GM12878 (cell line): ENCODE measurements at regions not wholly inside any gene's neighbourhood (a gene's known extent, or its start where the extent isn't known, plus 50 kb on each side); places are given as distances from the start of the nearest gene placed in this dataset.

ENCODE experiments used
- ATAC-seq: fragments of 200-7000 bp; cut with Tn5 transposase; 3 replicates; pipeline ENCODE4 v1.9.1; 2020; ENCODE audit warnings: mild to moderate bottlenecking, moderate library complexity
- BruUV-seq: library from RNA; stranded (reverse); fragments of 400-500 nt; replicated peaks from 2 replicates; lab custom pipeline; 2021; lab: Mats Ljungman, UMichigan
- CTCF ChIA-PET: fragments of 300-600 bp; sonication (Branson Sonifier 250); formaldehyde crosslinking; extraction: SDS; loops from one replicate; lab custom pipeline; 2021; ENCODE audit warnings: inconsistent platforms; lab: Yijun Ruan, JAX
- POLR2A ChIA-PET: fragments of 350-600 bp; formaldehyde crosslinking; extraction: SDS; loops from one replicate; lab custom pipeline; 2021; ENCODE audit warnings: inconsistent platforms; lab: Charles Lee
- RAD21 ChIA-PET: fragments of 300-600 bp; sonication (Branson Sonifier 250); formaldehyde crosslinking; loops from one replicate; lab custom pipeline; 2023; ENCODE audit warnings: antibody characterized with exemption; ENCODE audit not compliant: unreplicated experiment; lab: Charles Lee
- SMC1A ChIA-PET: fragments of 300-600 bp; sonication (Branson Sonifier 250); formaldehyde crosslinking; loops from one replicate; lab custom pipeline; 2023; ENCODE audit not compliant: unreplicated experiment, uncharacterized antibody; lab: Charles Lee
- DNase-seq: peaks from one replicate; pipeline ENCODE4 v3.0.0-alpha.2; 2011; ENCODE audit warnings: low read depth, low spot score
- FAIRE-seq: peaks from 3 replicates; lab custom pipeline; 2011; peaks lifted over from hg19 to GRCh38; lab: Jason Lieb, UNC
- H2AFZ ChIP-seq: 2 replicates; pipeline ENCODE4 v1.6.0; 2011; ENCODE audit warnings: low read depth, low read length, control low read depth; ENCODE audit not compliant: control insufficient read depth
- H3K27ac ChIP-seq: 2 replicates; pipeline ENCODE4 v1.5.1; 2011; ENCODE audit warnings: control low read depth; ENCODE audit not compliant: control insufficient read depth, insufficient read depth
- H3K27me3 ChIP-seq, 2 experiments: replicated peaks in 1 of 2; 2 replicates each; pipeline versions ENCODE4 v1.6.0 to v1.6.1; 2011; ENCODE audit warnings: low read length in 1 of 2; ENCODE audit not compliant: control insufficient read depth in 2 of 2, insufficient read depth in 2 of 2
- H3K36me3 ChIP-seq, 2 experiments: 2 replicates each; pipeline ENCODE4 v1.5.1; 2011; ENCODE audit warnings: low read length in 1 of 2; ENCODE audit not compliant: control insufficient read depth in 2 of 2, insufficient read depth in 2 of 2
- H3K4me1 ChIP-seq: 2 replicates; pipeline ENCODE4 v1.6.1; 2011; ENCODE audit warnings: mild to moderate bottlenecking, low read length, moderate library complexity, mixed read lengths; ENCODE audit not compliant: control insufficient read depth, insufficient read depth
- H3K4me2 ChIP-seq: 2 replicates; pipeline ENCODE4 v1.6.0; 2011; ENCODE audit warnings: control low read depth; ENCODE audit not compliant: control insufficient read depth, insufficient read depth
- H3K4me3 ChIP-seq: fragments of 200-600 bp; sonication (generic); 2 replicates; pipeline ENCODE4 v1.5.1; 2016
- H3K79me2 ChIP-seq: 2 replicates; pipeline ENCODE4 v1.6.0; 2011; ENCODE audit warnings: low read length; ENCODE audit not compliant: control insufficient read depth, insufficient read depth
- H3K9ac ChIP-seq: 2 replicates; pipeline ENCODE4 v1.8.0; 2011; ENCODE audit warnings: low read length, control low read depth, mixed read lengths; ENCODE audit not compliant: control insufficient read depth, insufficient read depth
- H3K9me3 ChIP-seq: replicated peaks from 3 replicates; pipeline ENCODE4 v1.5.1; 2011; ENCODE audit warnings: mild to moderate bottlenecking, low read length; ENCODE audit not compliant: control insufficient read depth, insufficient read depth
- H4K20me1 ChIP-seq: 2 replicates; pipeline ENCODE4 v1.6.0; 2011; ENCODE audit not compliant: control insufficient read depth, insufficient read depth
- BHLHE40 ChIP-seq, 2 experiments: fragments of 450-650 bp in 1 of 2; IDR thresholded peaks; 2 replicates each; pipeline ENCODE4 v1.6.1; 2011 to 2017; ENCODE audit warnings: low read depth in 2 of 2, borderline replicate concordance in 1 of 2, improper control_type of control experiment in 1 of 2, low read length in 1 of 2, mild to moderate bottlenecking in 1 of 2
- EP300 ChIP-seq, 2 experiments: fragments of 150-350 bp in 1 of 2; IDR thresholded peaks; 2 replicates each; pipeline ENCODE4 v1.6.1; 2011 to 2012; ENCODE audit warnings: low read depth in 2 of 2, low read length in 2 of 2, borderline replicate concordance in 1 of 2, improper control_type of control experiment in 1 of 2, inconsistent platforms in 1 of 2; ENCODE audit not compliant: control insufficient read depth in 1 of 2
- HDAC6 ChIP-seq: fragments of 200-600 bp; sonication (generic); IDR thresholded peaks from one replicate; pipeline ENCODE4 v1.8.0; 2017; ENCODE audit warnings: antibody characterized with exemption; ENCODE audit not compliant: unreplicated experiment
- NFIC ChIP-seq: IDR thresholded peaks from 2 replicates; pipeline ENCODE4 v1.6.1; 2012; ENCODE audit warnings: low read depth, mild to moderate bottlenecking, inconsistent platforms, low read length, moderate library complexity
- NFXL1 ChIP-seq: fragments of 450-650 bp; IDR thresholded peaks from 2 replicates; pipeline ENCODE4 v1.6.1; 2017; ENCODE audit warnings: antibody characterized with exemption, mild to moderate bottlenecking, borderline replicate concordance
- NKRF ChIP-seq: fragments of 450-650 bp; conservative IDR thresholded peaks from 2 replicates; pipeline ENCODE4 v1.6.1; 2017; ENCODE audit warnings: mild to moderate bottlenecking, moderate library complexity
- POLR2AphosphoS2 ChIP-seq: IDR thresholded peaks from 2 replicates; pipeline ENCODE4 v1.6.1; 2011; ENCODE audit warnings: low read depth, mild to moderate bottlenecking, low read length, improper control_type of control experiment, moderate library complexity
- RBBP5 ChIP-seq: fragments of 200-600 bp; sonication (generic); conservative IDR thresholded peaks from 2 replicates; pipeline ENCODE4 v1.6.1; 2016
- SKIL ChIP-seq: fragments of 450-650 bp; IDR thresholded peaks from 2 replicates; pipeline ENCODE4 v1.6.1; 2017; ENCODE audit warnings: mild to moderate bottlenecking, low read depth, inconsistent platforms; ENCODE audit not compliant: poor library complexity, severe bottlenecking
- SMC3 ChIP-seq: IDR thresholded peaks from 2 replicates; pipeline ENCODE4 v1.6.1; 2011; ENCODE audit warnings: low read length, improper control_type of control experiment, borderline replicate concordance
- WRNIP1 ChIP-seq: IDR thresholded peaks from 2 replicates; pipeline ENCODE4 v1.6.1; 2011; ENCODE audit warnings: low read depth, low read length, improper control_type of control experiment, borderline replicate concordance
- YY1 ChIP-seq: IDR thresholded peaks from 2 replicates; pipeline ENCODE4 v1.6.1; 2011; ENCODE audit warnings: low read depth, mild to moderate bottlenecking, low read length
- ZNF207 ChIP-seq: fragments of 450-650 bp; IDR thresholded peaks from 2 replicates; pipeline ENCODE4 v1.6.1; 2014; ENCODE audit warnings: antibody characterized with exemption, mild to moderate bottlenecking, borderline replicate concordance
- ZNF217 ChIP-seq: fragments of 450-650 bp; IDR thresholded peaks from 2 replicates; pipeline ENCODE4 v1.6.1; 2017; ENCODE audit warnings: antibody characterized with exemption, mild to moderate bottlenecking
- ZNF24 ChIP-seq: fragments of 450-650 bp; IDR thresholded peaks from 2 replicates; pipeline ENCODE4 v1.6.1; 2017; ENCODE audit warnings: antibody characterized with exemption, mild to moderate bottlenecking
- ZNF622 ChIP-seq: fragments of 450-650 bp; IDR thresholded peaks from 2 replicates; pipeline ENCODE4 v1.6.1; 2017; ENCODE audit warnings: mild to moderate bottlenecking, inconsistent platforms
- ZSCAN29 ChIP-seq: fragments of 450-650 bp; IDR thresholded peaks from 2 replicates; pipeline ENCODE4 v1.6.1; 2017; ENCODE audit warnings: mild to moderate bottlenecking, moderate library complexity
- WGBS: methylation state at CpG from one replicate; pipeline ENCODE4 v1.1.6; 2016; ENCODE audit warnings: low lambda C conversion rate; ENCODE audit not compliant: insufficient replicate concordance, insufficient coverage; ENCODE audit errors: missing lambda C conversion rate; 5-methylcytosine and 5-hydroxymethylcytosine counted together
- in situ Hi-C: fragments of 300-500 bp; cut with MboI; formaldehyde crosslinking; loops from 9 replicates; pipeline ENCODE4 v1.14.3; 2018; ENCODE audit warnings: mixed read lengths
- intact Hi-C: fragments of 100-400 bp; cut with micrococcal nuclease; formaldehyde crosslinking; loops from one replicate; pipeline ENCODE4 v1.14.2; 2022; ENCODE audit not compliant: unreplicated experiment

GRCh38 chr18:68362907-68363306, 352.0 kb downstream of the TMX3 start (continued):
- TF ChIP-seq SKIL: no peak

- no peak overlapping the region for H3K4me2 ChIP-seq
- no peaks in the 10 kb centered on the region for H3K9me3 ChIP-seq
- BruUV-seq: no TSS peak
- H3K4me1 ChIP-seq: no peaks in the 10 kb centered on the region
- intact Hi-C loops (no loop called here), in situ Hi-C loops (no loop called here)
- ChIA-PET SMC1A (no interaction called here), RAD21 (no interaction called here), CTCF (interaction anchor here (0.6 kb wide), 1 partner anchor 45 kb away, joined by 3 read pairs; no protein-coding TSS in a partner anchor), POLR2A (no interaction called here)
- H3K27me3 ChIP-seq: no peaks in the 10 kb centered on the region
- no peak for ATAC-seq
- no peak overlapping the region for H2AFZ ChIP-seq
- no peak overlapping the region for H3K9ac ChIP-seq
- no peak overlapping the region for H3K4me3 ChIP-seq
- H4K20me1 ChIP-seq: no peaks in the 10 kb centered on the region
- no peaks in the 10 kb centered on the region for H3K79me2 ChIP-seq
- DNase-seq: no peak
- 0% methylated on average over 3 of the region's 3 CpGs for WGBS
- FAIRE-seq: no peak
- H3K36me3 ChIP-seq: no peaks in the 10 kb centered on the region
- no peak overlapping the region for H3K27ac ChIP-seq
- no peak for TF ChIP-seq SKIL
- no peak for TF ChIP-seq WRNIP1
- TF ChIP-seq NFIC: no peak
- no peak for TF ChIP-seq POLR2AphosphoS2
- TF ChIP-seq ZNF217: no peak
- no peak for TF ChIP-seq ZNF24
- no peak for TF ChIP-seq NKRF
- no peak for TF ChIP-seq RBBP5
- TF ChIP-seq YY1: no peak
- TF ChIP-seq NFXL1: no peak
- no peak for TF ChIP-seq EP300 (IDR thresholded peaks at IDR 0.05; ENCODE audit: borderline replicate concordance in 1 of 2, control insufficient read depth in 1 of 2, low read depth in 2 of 2, low read length in 2 of 2)
- no peak for TF ChIP-seq SMC3
- no peak for TF ChIP-seq ZNF622
- no peak for TF ChIP-seq ZNF207
- TF ChIP-seq HDAC6: no peak
- no peak for TF ChIP-seq ZSCAN29
- no peak for TF ChIP-seq BHLHE40 (IDR thresholded peaks at IDR 0.05; ENCODE audit: borderline replicate concordance in 1 of 2, low read depth in 2 of 2, low read length in 1 of 2)
These were observed 359.3 kb downstream of the TMX3 start for GRCh38 chr18:68355637-68356036.
